SKM-1 (cell line): ENCODE measurements at regions not wholly inside any gene's neighbourhood (a gene's known extent, or its start where the extent isn't known, plus 50 kb on each side); places are given as distances from the start of the nearest gene placed in this dataset.

ENCODE experiments used
- DNase-seq: peaks from one replicate; lab custom pipeline; 2025; ENCODE audit not compliant: unreplicated experiment; lab: John Stamatoyannopoulos, UW

- no peak for DNase-seq
Observed at GRCh38 chr1:83689921-83690868, 308.7 kb downstream of the TTLL7 start.

- no peak for DNase-seq
Observed at GRCh38 chr1:83682132-83682531, 316.8 kb downstream of the TTLL7 start.

GRCh38 chr1:83676106-83676505 lies 322.8 kb downstream of the TTLL7 start:
- DNase-seq: no peak

GRCh38 chr1:83673312-83673711 lies 325.6 kb downstream of the TTLL7 start:
- DNase-seq: no peak

- DNase-seq: no peak
Observed at GRCh38 chr1:83671586-83671985, 327.3 kb downstream of the TTLL7 start.

GRCh38 chr1:83670909-83671565 lies 327.9 kb downstream of the TTLL7 start:
- no peak for DNase-seq

- no peak for DNase-seq
Observed at GRCh38 chr1:83641796-83642443, 357.0 kb downstream of the TTLL7 start.

- no peak for DNase-seq
Observed at GRCh38 chr1:83641206-83641658, 357.7 kb downstream of the TTLL7 start.

- DNase-seq: no peak
Observed at GRCh38 chr1:83639785-83640184, 359.1 kb downstream of the TTLL7 start.

GRCh38 chr1:83637586-83637985 lies 361.3 kb downstream of the TTLL7 start:
- DNase-seq: no peak

- no peak for DNase-seq
Observed at GRCh38 chr1:83637009-83637408, 361.9 kb downstream of the TTLL7 start.

GRCh38 chr1:83632906-83633305 lies 366.0 kb downstream of the TTLL7 start:
- DNase-seq: no peak

GRCh38 chr1:83631851-83632250 lies 367.1 kb downstream of the TTLL7 start:
- no peak for DNase-seq

- no peak for DNase-seq
Observed at GRCh38 chr1:83627045-83627444, 371.9 kb downstream of the TTLL7 start.

GRCh38 chr1:83626603-83627002 lies 372.3 kb downstream of the TTLL7 start:
- DNase-seq: no peak

- DNase-seq: no peak
Observed at GRCh38 chr1:83625646-83626045, 373.3 kb downstream of the TTLL7 start.

- no peak for DNase-seq
Observed at GRCh38 chr1:83620016-83620415, 378.9 kb downstream of the TTLL7 start.

- no peak for DNase-seq
Observed at GRCh38 chr1:83619170-83619896, 379.6 kb downstream of the TTLL7 start.

- DNase-seq: no peak
Observed at GRCh38 chr1:83617883-83618282, 381.0 kb downstream of the TTLL7 start.

- no peak for DNase-seq
Observed at GRCh38 chr1:83615370-83615769, 383.6 kb downstream of the TTLL7 start.

- no peak for DNase-seq
Observed at GRCh38 chr1:83606416-83606955, 392.4 kb downstream of the TTLL7 start.
